OCI-LY3 (cell line): ENCODE measurements at regions not wholly inside any gene's neighbourhood (a gene's known extent, or its start where the extent isn't known, plus 50 kb on each side); places are given as distances from the start of the nearest gene placed in this dataset.

Experiments used
- EZH2phosphoT487 ChIP-seq: fragments of 200-600 bp; shearing (Covaris generic); IDR thresholded peaks from 2 replicates; pipeline ENCODE4 v1.6.1; 2018; ENCODE audit warnings: antibody characterized with exemption, mixed run types, low read depth
- TF ChIP-seq, protein P1 (sequence below): fragments of 200-600, 300-600 bp; sonication (generic); IDR thresholded peaks from 2 replicates; pipeline ENCODE4 v1.5.1; 2014; ENCODE audit warnings: antibody characterized with exemption, low read length, low read depth

DNA sequence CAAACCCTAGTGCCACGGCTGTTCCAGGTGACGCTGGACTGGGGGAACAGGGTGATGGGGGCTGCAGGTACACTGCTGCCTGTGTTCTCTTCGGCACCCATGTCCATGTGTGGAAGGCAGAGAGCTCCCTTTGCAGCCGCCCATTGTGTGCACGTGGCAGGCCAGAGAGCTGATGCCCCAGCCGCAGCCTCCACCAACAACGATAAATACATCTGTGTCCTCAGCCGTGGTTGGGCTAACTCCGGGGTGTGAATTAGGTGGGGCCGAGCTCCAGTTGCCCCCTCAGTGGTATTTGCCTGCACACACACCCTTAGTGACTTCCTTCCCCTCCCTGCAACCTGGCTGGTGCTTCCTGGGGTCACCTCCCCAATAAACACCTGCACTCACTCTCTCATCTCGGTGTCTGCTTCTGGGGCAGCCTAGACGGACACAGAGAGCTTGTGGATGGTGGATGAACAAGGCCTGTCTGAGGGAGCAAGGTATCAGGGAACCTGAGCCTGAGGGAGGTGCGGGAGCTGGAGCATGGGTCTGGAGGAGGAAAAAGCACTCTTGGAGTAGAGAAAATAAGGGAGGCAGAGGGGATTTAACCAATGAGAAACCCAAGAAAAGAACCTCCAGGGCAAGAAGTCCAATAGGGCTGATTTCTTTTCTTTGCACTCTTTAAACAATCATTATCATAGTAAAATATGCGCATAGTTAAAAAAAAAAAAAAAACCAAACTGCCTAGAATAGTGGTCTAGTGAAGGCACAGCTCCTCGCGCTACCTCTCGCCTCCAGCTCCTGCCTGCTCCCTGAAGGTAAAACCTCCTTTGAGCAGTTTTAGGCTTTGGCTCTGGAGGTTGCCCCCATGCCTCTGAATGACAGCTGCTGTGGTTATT is 112.6 kb downstream of the ZNF664 start:
- TF ChIP-seq, protein P1, sequence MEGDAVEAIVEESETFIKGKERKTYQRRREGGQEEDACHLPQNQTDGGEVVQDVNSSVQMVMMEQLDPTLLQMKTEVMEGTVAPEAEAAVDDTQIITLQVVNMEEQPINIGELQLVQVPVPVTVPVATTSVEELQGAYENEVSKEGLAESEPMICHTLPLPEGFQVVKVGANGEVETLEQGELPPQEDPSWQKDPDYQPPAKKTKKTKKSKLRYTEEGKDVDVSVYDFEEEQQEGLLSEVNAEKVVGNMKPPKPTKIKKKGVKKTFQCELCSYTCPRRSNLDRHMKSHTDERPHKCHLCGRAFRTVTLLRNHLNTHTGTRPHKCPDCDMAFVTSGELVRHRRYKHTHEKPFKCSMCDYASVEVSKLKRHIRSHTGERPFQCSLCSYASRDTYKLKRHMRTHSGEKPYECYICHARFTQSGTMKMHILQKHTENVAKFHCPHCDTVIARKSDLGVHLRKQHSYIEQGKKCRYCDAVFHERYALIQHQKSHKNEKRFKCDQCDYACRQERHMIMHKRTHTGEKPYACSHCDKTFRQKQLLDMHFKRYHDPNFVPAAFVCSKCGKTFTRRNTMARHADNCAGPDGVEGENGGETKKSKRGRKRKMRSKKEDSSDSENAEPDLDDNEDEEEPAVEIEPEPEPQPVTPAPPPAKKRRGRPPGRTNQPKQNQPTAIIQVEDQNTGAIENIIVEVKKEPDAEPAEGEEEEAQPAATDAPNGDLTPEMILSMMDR: no peak
- TF ChIP-seq EZH2phosphoT487: no peak
